ENCODE measurements at regions not wholly inside any gene's neighbourhood (a gene's known extent, or its start where the extent isn't known, plus 50 kb on each side); places are given as distances from the start of the nearest gene placed in this dataset.

DNA sequence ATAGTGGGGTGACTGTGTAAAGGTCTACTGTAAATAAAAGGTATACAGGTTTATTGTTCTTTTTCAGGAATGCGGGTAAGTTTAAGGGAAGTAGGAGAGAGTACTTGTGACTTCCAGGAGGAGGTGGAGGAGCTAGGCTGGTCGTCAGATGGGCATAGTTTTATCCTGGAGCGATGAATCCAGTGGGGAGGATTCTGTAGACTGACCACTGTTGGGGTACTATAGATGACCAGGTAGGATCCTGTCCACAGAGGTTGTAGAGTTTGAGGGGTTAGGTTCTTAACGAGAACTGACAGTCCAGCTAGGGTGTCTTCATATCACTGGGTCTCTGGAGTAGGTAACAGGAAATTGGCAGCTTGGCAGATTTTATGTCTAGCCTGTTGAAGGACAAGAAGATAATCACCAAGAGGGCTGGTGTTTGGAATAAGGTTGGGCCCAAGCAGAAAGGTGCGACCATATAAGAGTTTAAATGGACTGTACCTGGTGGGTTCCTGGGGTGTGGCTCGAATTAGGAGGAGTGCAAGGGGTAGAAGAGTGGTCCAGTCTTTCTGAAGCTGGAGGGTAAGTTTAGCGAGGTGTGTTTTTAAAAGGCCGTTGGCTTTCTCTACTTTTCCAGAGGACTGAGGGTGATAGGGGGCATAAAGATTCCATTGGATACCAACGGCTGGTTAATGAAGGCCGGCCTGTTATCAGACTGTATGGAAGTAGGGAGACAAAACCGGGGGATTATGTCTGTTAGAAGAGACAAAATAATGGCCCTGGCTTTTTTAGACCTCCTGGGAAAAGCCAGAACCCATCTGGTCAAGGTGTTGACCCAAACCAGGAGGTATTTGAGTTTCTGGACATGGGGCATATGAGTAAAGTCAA lies 751.3 kb upstream of the ADGRB3 start:
- no peak overlapping the region for H3K9ac ChIP-seq (ENCODE audit: low read length)
- H3K4me3 ChIP-seq (ENCODE audit: low read length), result no peak overlapping the region
- no peak overlapping the region for H3K27ac ChIP-seq (ENCODE audit: low read length)
- no peaks in the 10 kb centered on the region for H3K27me3 ChIP-seq (ENCODE audit: low read depth, low read length)
- no peak overlapping the region for H2AFZ ChIP-seq (ENCODE audit: low read depth, low read length)
- H3K4me2 ChIP-seq (ENCODE audit: low read length), result no peak overlapping the region
- no peaks in the 10 kb centered on the region for H3K4me1 ChIP-seq (ENCODE audit: low read length)
- H3K9me3 ChIP-seq (ENCODE audit: insufficient read depth, low read length), result no peaks in the 10 kb centered on the region
- TF ChIP-seq EZH2phosphoT487 (IDR thresholded peaks at IDR 0.05; ENCODE audit: low read depth), result no peak
- TF ChIP-seq, protein P1, sequence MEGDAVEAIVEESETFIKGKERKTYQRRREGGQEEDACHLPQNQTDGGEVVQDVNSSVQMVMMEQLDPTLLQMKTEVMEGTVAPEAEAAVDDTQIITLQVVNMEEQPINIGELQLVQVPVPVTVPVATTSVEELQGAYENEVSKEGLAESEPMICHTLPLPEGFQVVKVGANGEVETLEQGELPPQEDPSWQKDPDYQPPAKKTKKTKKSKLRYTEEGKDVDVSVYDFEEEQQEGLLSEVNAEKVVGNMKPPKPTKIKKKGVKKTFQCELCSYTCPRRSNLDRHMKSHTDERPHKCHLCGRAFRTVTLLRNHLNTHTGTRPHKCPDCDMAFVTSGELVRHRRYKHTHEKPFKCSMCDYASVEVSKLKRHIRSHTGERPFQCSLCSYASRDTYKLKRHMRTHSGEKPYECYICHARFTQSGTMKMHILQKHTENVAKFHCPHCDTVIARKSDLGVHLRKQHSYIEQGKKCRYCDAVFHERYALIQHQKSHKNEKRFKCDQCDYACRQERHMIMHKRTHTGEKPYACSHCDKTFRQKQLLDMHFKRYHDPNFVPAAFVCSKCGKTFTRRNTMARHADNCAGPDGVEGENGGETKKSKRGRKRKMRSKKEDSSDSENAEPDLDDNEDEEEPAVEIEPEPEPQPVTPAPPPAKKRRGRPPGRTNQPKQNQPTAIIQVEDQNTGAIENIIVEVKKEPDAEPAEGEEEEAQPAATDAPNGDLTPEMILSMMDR (IDR thresholded peaks at IDR 0.05; ENCODE audit: low read depth, low read length), result no peak
- no peaks in the 10 kb centered on the region for H3K79me2 ChIP-seq (ENCODE audit: low read length)
- no peaks in the 10 kb centered on the region for H3K36me3 ChIP-seq (replicated peaks; ENCODE audit: low read depth, low read length)
- H4K20me1 ChIP-seq (ENCODE audit: insufficient read depth, low read length), result no peaks in the 10 kb centered on the region

DNA sequence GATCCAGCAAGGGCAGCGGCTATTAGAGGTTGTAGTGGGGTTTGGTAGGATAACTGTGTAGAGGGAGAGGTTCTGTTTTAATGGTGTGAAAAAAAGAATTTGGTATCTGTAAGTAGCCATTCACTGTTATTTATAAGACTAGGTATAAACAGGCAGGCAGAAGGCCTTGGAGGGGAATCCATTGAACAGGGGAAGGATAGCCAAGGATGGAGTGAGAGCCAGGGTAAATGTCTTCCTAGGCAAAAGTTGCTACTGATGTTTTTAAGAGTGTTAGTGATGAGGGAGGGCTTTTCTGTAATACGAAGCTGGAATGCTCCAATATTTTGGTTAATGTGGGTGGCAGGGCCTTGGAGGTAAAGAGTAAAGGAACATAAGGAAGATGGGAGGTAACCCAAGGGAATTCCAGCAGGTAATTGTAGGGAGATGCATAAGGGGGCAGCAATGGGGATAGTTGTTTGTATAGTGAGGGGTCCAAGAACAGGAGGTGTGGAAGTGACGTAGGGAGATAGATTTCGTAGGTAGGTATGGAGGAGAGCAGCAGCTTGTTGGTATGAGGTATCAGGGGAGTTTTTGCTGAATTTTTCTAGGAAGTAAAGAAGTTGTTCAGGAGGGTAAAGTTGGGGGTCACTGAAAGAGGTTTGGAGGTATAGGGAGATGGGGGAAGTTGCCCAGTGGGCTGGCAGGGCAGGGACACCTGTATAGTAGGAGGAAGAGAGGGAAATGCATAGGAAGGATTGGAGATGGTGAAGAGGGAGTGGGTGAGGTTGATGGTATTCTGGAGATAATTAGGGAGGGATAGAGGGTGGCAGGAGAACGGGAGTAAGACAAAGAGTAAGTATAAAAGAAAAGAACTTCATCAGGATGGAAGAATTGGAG lies 752.4 kb upstream of the ADGRB3 start:
- no peak overlapping the region for H2AFZ ChIP-seq (ENCODE audit: low read depth, low read length)
- no peaks in the 10 kb centered on the region for H4K20me1 ChIP-seq (ENCODE audit: insufficient read depth, low read length)
- TF ChIP-seq, protein P1 (IDR thresholded peaks at IDR 0.05; ENCODE audit: low read depth, low read length), result no peak
- no peak for TF ChIP-seq EZH2phosphoT487 (IDR thresholded peaks at IDR 0.05; ENCODE audit: low read depth)
- H3K4me1 ChIP-seq (ENCODE audit: low read length), result no peaks in the 10 kb centered on the region
- H3K9ac ChIP-seq (ENCODE audit: low read length), result no peak overlapping the region
- H3K27me3 ChIP-seq (ENCODE audit: low read depth, low read length), result no peaks in the 10 kb centered on the region
- no peaks in the 10 kb centered on the region for H3K36me3 ChIP-seq (replicated peaks; ENCODE audit: low read depth, low read length)
- H3K9me3 ChIP-seq (ENCODE audit: insufficient read depth, low read length), result no peaks in the 10 kb centered on the region
- no peaks in the 10 kb centered on the region for H3K79me2 ChIP-seq (ENCODE audit: low read length)
- H3K4me2 ChIP-seq (ENCODE audit: low read length), result no peak overlapping the region
- H3K27ac ChIP-seq (ENCODE audit: low read length), result no peak overlapping the region
- H3K4me3 ChIP-seq (ENCODE audit: low read length), result no peak overlapping the region

DNA sequence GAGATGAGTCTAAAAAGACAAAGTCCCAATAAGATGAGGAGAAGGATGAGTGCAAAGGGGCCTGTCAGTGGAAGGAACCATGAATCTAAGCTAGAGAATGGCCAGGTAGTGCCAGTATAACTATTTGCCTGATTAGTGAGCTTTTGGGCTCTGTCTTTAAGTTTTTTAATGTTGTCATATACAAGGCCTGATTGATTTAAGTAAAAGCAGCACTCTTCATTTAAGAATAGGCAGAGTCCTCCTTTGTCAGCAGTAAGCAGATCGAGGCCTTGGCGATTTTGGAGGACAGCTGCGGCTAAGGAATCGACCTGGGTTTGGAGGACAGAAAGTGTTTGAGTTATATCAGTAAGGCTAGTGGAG lies 753.4 kb upstream of the ADGRB3 start:
- Histone ChIP-seq H2AFZ (ENCODE audit: low read depth, low read length) (no peak overlapping the region), H3K27me3 (ENCODE audit: low read depth, low read length) (no peaks in the 10 kb centered on the region), H3K79me2 (ENCODE audit: low read length) (no peaks in the 10 kb centered on the region), H4K20me1 (ENCODE audit: insufficient read depth, low read length) (no peaks in the 10 kb centered on the region), H3K4me2 (ENCODE audit: low read length) (no peak overlapping the region), H3K9me3 (ENCODE audit: insufficient read depth, low read length) (no peaks in the 10 kb centered on the region), H3K36me3 (replicated peaks; ENCODE audit: low read depth, low read length) (no peaks in the 10 kb centered on the region), H3K27ac (ENCODE audit: low read length) (no peak overlapping the region), H3K4me1 (ENCODE audit: low read length) (no peaks in the 10 kb centered on the region), H3K9ac (ENCODE audit: low read length) (no peak overlapping the region), H3K4me3 (ENCODE audit: low read length) (no peak overlapping the region)
- TF ChIP-seq, protein P1 (IDR thresholded peaks at IDR 0.05; ENCODE audit: low read depth, low read length), result no peak
- TF ChIP-seq EZH2phosphoT487 (IDR thresholded peaks at IDR 0.05; ENCODE audit: low read depth), result no peak
